DND-41 (cell line): ENCODE measurements at regions not wholly inside any gene's neighbourhood (a gene's known extent, or its start where the extent isn't known, plus 50 kb on each side); places are given as distances from the start of the nearest gene placed in this dataset.

Experiments used
- CTCF ChIP-seq: IDR thresholded peaks from 2 replicates; pipeline ENCODE4 v1.5.1; 2012; ENCODE audit warnings: borderline replicate concordance, low read length, moderate library complexity, mild to moderate bottlenecking; ENCODE audit not compliant: poor library complexity, severe bottlenecking; ENCODE audit errors: extremely low read depth
- EZH2 ChIP-seq: IDR thresholded peaks from 3 replicates; pipeline ENCODE4 v1.6.1; 2012; ENCODE audit warnings: borderline replicate concordance, low read depth, mild to moderate bottlenecking, moderate library complexity, low read length, inconsistent platforms; ENCODE audit not compliant: severe bottlenecking

GRCh38 chr9:105144841-105145240 is 99.6 kb upstream of the SLC44A1 start:
- TF ChIP-seq CTCF: no peak
- no peak for TF ChIP-seq EZH2
